Esophagus muscularis mucosa (tissue), 4 donors: ENCODE measurements at regions not wholly inside any gene's neighbourhood (a gene's known extent, or its start where the extent isn't known, plus 50 kb on each side); places are given as distances from the start of the nearest gene placed in this dataset.

Experiments
- DNase-seq: peaks from one replicate; pipeline ENCODE4 v3.0.0-alpha.2; 2017; ENCODE audit errors: extremely low spot score
- H3K27ac ChIP-seq, 4 donors: fragments of 200-600 bp; sonication (generic); replicated peaks in 1 of 4; 1 replicate in 3 of 4; 2 replicates in 1 of 4; pipeline ENCODE4 v1.5.1; 2016 to 2019; ENCODE audit warnings: mild to moderate bottlenecking in 1 of 4
- H3K27me3 ChIP-seq, 4 donors: fragments of 200-600 bp; sonication (generic); one replicate each; pipeline versions ENCODE4 v1.5.1 to v1.6.0; 2016 to 2019
- H3K36me3 ChIP-seq, 4 donors: fragments of 200-600 bp; sonication (generic); one replicate each; pipeline ENCODE4 v1.5.1; 2016 to 2019
- H3K4me1 ChIP-seq, 4 donors: fragments of 200-600 bp; sonication (generic); one replicate each; pipeline ENCODE4 v1.5.1; 2016 to 2019
- H3K4me3 ChIP-seq, 4 donors: fragments of 200-600 bp; sonication (generic); 1 replicate in 2 of 4; 2 replicates in 2 of 4; pipeline ENCODE4 v1.5.1; 2016 to 2019; ENCODE audit warnings: mild to moderate bottlenecking in 4 of 4, moderate library complexity in 1 of 4
- H3K9me3 ChIP-seq, 4 donors: fragments of 200-600 bp; sonication (generic); 1 replicate in 3 of 4; 2 replicates in 1 of 4; pipeline ENCODE4 v1.5.1; 2016 to 2019
- EP300 ChIP-seq: sonication (generic); formaldehyde crosslinking; IDR thresholded peaks from one replicate; pipeline ENCODE4 v1.6.1; 2017; ENCODE audit warnings: antibody characterized with exemption
- POLR2A ChIP-seq: fragments of 450-650 bp; IDR thresholded peaks from one replicate; pipeline ENCODE4 v1.6.1; 2017; ENCODE audit warnings: antibody characterized with exemption, moderate library complexity, mild to moderate bottlenecking, low read depth
- POLR2AphosphoS5 ChIP-seq, 2 donors: sonication (generic); formaldehyde crosslinking; IDR thresholded peaks; one replicate each; pipeline ENCODE4 v1.6.1; 2017; ENCODE audit warnings: antibody characterized with exemption in 2 of 2
- WGBS: methylation state at CpG from one replicate; pipeline ENCODE4 v1.1.5; 2018; 5-methylcytosine and 5-hydroxymethylcytosine counted together
- intact Hi-C: fragments of 100-400 bp; cut with DNase I; formaldehyde crosslinking; loops from one replicate; pipeline ENCODE4 v1.15.1; 2023
- TF ChIP-seq, protein P1 (sequence below), 3 experiments: fragments of 200-600 bp in 2 of 3; fragments of 450-650 bp in 1 of 3; sonication (generic) in 2 of 3; IDR thresholded peaks; one replicate each; pipeline ENCODE4 v1.5.1; 2017 to 2019; ENCODE audit warnings: antibody characterized with exemption in 3 of 3, mild to moderate bottlenecking in 2 of 3, moderate library complexity in 1 of 3

DNA sequence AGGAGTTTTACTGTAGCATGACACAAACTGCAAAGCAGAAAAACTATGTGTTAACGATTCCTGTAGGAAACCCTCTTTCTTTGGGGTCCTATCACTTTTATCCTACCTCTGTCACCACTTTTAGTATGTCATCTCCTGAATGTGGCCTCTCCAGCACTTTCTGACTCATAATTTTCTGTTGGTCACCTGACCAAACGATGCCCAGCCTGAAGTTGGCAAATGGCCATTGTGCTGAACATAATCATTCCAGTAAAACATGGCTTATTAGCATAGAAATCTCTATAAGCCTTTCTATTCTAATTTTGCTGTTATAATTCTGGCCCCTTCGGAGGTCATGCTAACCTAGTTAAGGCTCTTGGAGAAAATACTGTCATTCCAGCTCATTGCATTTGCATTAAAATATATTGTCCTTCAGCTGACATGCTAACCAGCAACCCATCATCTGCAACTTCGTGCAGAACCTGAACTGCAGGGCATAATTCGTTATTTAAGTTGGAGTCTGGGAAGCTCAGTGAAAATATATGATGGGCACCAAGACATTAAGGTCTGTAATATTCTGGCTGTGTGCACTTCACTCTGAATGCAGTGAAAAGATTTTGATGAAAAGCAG, 140.3 kb downstream of the NMUR2 start:
- no peaks in the 10 kb centered on the region for H3K36me3 ChIP-seq
- no peak for DNase-seq
- no peaks in the 10 kb centered on the region for H3K27me3 ChIP-seq
- no peaks in the 10 kb centered on the region for H3K4me1 ChIP-seq
- WGBS: 60% methylated on average over 5 of the region's 5 CpGs
- H3K27ac ChIP-seq: no peak overlapping the region
- no peaks in the 10 kb centered on the region for H3K9me3 ChIP-seq
- H3K4me3 ChIP-seq: no peak overlapping the region
- intact Hi-C loops: no loop called here
- TF ChIP-seq, protein P1, sequence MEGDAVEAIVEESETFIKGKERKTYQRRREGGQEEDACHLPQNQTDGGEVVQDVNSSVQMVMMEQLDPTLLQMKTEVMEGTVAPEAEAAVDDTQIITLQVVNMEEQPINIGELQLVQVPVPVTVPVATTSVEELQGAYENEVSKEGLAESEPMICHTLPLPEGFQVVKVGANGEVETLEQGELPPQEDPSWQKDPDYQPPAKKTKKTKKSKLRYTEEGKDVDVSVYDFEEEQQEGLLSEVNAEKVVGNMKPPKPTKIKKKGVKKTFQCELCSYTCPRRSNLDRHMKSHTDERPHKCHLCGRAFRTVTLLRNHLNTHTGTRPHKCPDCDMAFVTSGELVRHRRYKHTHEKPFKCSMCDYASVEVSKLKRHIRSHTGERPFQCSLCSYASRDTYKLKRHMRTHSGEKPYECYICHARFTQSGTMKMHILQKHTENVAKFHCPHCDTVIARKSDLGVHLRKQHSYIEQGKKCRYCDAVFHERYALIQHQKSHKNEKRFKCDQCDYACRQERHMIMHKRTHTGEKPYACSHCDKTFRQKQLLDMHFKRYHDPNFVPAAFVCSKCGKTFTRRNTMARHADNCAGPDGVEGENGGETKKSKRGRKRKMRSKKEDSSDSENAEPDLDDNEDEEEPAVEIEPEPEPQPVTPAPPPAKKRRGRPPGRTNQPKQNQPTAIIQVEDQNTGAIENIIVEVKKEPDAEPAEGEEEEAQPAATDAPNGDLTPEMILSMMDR (IDR thresholded peaks at IDR 0.05): no peak
- TF ChIP-seq POLR2A (no peak), POLR2AphosphoS5 (IDR thresholded peaks at IDR 0.05) (no peak), EP300 (no peak)

DNA sequence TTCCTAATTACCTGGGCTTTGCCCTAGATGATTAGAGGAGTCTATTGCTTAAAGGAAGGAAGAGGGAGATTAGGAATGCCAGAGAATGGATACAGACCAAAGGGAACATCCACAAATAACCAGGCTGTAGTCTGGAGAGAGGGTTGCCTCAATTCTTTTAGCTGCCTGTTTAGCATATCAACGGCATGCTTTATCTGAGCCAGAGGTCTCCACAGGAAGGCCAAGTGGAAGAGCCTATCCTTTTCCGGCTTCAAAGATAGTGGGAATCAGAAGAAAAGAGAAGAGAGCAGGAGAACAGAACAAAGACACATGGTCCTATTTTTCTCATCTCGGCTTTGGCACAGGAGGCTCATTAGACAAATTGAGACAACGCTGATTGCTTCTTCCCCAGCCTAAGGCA, 142.4 kb downstream of the NMUR2 start:
- Histone ChIP-seq H3K4me3 (no peak overlapping the region), H3K4me1 (no peaks in the 10 kb centered on the region), H3K27me3 (no peaks in the 10 kb centered on the region), H3K36me3 (no peaks in the 10 kb centered on the region), H3K9me3 (no peaks in the 10 kb centered on the region), H3K27ac (no peak overlapping the region)
- 65% methylated on average over 4 of the region's 4 CpGs for WGBS
- no peak for DNase-seq
- intact Hi-C loops: no loop called here
- TF ChIP-seq, protein P1 (IDR thresholded peaks at IDR 0.05): no peak
- TF ChIP-seq EP300 (no peak), POLR2AphosphoS5 (IDR thresholded peaks at IDR 0.05) (no peak), POLR2A (no peak)

DNA sequence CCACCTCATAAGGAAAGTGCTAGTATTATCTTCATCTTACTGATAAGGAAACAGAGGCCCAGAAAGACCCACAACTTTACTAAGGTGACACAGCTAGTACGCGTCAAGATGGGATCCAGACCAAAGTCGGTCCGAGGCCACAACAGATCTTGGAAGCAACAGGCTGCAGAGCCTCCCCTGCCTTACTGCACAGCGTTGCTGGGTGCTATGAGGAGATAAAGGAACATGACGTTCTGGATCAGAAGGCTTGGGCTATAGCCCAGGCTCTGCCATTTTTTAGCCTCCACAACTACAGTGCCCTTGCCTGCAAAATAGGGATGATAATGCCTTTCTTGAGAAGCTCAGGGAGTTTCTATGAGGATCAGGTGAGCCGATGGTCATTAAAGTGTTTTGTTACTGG, 144.1 kb downstream of the NMUR2 start:
- intact Hi-C loops: no loop called here
- DNase-seq: no peak
- H3K27me3 ChIP-seq: no peaks in the 10 kb centered on the region
- H3K4me1 ChIP-seq: no peaks in the 10 kb centered on the region
- TF ChIP-seq POLR2A (no peak), POLR2AphosphoS5 (IDR thresholded peaks at IDR 0.05) (no peak), EP300 (no peak)
- TF ChIP-seq, protein P1 (IDR thresholded peaks at IDR 0.05): no peak
- no peaks in the 10 kb centered on the region for H3K36me3 ChIP-seq
- H3K4me3 ChIP-seq: no peak overlapping the region
- 84% methylated on average over 7 of the region's 7 CpGs for WGBS
- no peak overlapping the region for H3K27ac ChIP-seq
- H3K9me3 ChIP-seq: no peaks in the 10 kb centered on the region

DNA sequence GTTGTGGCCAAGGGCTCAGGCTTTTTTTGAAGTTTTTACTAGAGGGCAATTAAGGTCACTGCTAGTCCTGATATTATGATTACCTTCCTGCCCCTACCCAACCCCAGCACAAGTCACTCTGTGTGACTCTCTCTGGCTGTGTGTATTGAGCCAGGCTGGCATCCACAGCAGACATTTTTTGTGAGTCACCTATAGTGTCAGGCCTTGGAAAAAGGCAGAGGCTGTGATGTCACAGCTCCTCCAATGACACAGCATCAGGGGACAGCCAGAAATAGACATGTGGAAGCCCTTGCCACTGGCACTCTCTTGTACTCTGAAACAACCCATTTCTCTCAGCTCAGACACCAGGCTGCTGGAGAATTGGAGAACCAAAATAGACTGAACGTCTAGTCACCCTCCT, 145.4 kb downstream of the NMUR2 start:
- no peak overlapping the region for H3K4me3 ChIP-seq
- intact Hi-C loops: no loop called here
- H3K27me3 ChIP-seq: no peaks in the 10 kb centered on the region
- no peaks in the 10 kb centered on the region for H3K36me3 ChIP-seq
- no peak overlapping the region for H3K27ac ChIP-seq
- 55% methylated on average over 1 of the region's 1 CpG for WGBS
- no peaks in the 10 kb centered on the region for H3K4me1 ChIP-seq
- DNase-seq: no peak
- TF ChIP-seq EP300: no peak
- no peak for TF ChIP-seq POLR2AphosphoS5 (IDR thresholded peaks at IDR 0.05)
- no peak for TF ChIP-seq POLR2A
- TF ChIP-seq, protein P1 (IDR thresholded peaks at IDR 0.05): no peak
- no peaks in the 10 kb centered on the region for H3K9me3 ChIP-seq

DNA sequence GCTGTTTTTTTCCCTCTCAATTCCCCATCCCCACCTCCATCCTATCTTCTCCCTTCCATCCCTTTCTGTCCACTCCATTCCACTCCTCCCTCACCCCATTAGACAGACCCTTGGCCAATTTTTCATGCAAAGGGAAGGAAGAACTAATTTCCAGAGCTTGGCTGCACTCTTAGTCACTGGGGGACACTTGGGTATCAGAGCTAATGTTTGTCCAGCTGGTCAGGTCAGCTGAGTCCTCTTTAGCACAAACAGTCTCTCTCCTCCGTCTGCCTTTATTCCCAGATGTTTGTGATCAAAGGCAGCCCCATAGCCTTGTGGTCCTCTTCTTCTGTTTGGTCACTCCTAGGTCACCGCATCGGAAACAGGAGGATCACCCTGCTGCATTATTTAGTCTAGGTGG, 148.5 kb downstream of the NMUR2 start:
- Histone ChIP-seq H3K9me3 (no peaks in the 10 kb centered on the region), H3K27ac (no peak overlapping the region), H3K4me1 (no peaks in the 10 kb centered on the region), H3K36me3 (no peaks in the 10 kb centered on the region), H3K27me3 (no peaks in the 10 kb centered on the region), H3K4me3 (no peak overlapping the region)
- TF ChIP-seq, protein P1 (IDR thresholded peaks at IDR 0.05): no peak
- TF ChIP-seq POLR2A (no peak), EP300 (no peak), POLR2AphosphoS5 (IDR thresholded peaks at IDR 0.05) (no peak)
- intact Hi-C loops: no loop called here
- 44% methylated on average over 2 of the region's 3 CpGs for WGBS
- no peak for DNase-seq
